GM12891 (cell line): ENCODE measurements at regions not wholly inside any gene's neighbourhood (a gene's known extent, or its start where the extent isn't known, plus 50 kb on each side); places are given as distances from the start of the nearest gene placed in this dataset.

Experiments used
- PAX5 ChIP-seq: IDR thresholded peaks from 2 replicates; pipeline ENCODE4 v1.6.1; 2011; ENCODE audit warnings: low read length, moderate library complexity, mild to moderate bottlenecking; ENCODE audit not compliant: insufficient read depth, severe bottlenecking
- POLR2A ChIP-seq: IDR thresholded peaks from 2 replicates; pipeline ENCODE4 v1.6.1; 2011; ENCODE audit warnings: low read depth, low read length, control low read depth
- POLR2AphosphoS5 ChIP-seq: IDR thresholded peaks from 2 replicates; pipeline ENCODE4 v1.6.1; 2011; ENCODE audit warnings: low read depth, low read length, control low read depth
- POU2F2 ChIP-seq: IDR thresholded peaks from 2 replicates; pipeline ENCODE4 v1.6.1; 2011; ENCODE audit warnings: low read depth, mild to moderate bottlenecking, control low read depth, low read length, moderate library complexity
- SPI1 ChIP-seq: IDR thresholded peaks from 2 replicates; pipeline ENCODE4 v1.6.1; 2011; ENCODE audit warnings: low read depth, low read length, control low read depth
- TAF1 ChIP-seq: IDR thresholded peaks from 2 replicates; pipeline ENCODE4 v1.6.1; 2011; ENCODE audit warnings: low read depth, low read length, control low read depth

DNA sequence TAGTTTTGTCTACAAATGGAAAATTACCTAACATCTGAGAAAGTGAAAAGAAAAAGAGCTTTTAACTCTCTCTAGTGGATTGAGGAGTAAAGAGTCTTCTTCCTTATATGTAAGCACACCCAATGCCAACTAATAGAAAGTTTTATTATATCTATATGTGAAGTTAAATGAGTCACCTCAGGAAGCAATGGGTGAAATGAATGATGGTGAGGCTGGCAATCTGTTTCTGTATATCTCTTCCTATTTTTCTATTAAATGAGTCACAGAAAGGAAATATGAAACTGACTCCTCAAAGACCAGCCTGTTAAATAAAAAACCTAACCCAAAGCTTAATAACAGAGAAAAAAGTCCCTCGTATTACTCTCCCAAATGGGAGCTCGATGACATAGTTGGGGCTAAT is 71.3 kb downstream of the OTOR start:
- TF ChIP-seq POLR2A (no peak), POLR2AphosphoS5 (no peak), TAF1 (no peak), PAX5 (no peak), SPI1 (no peak), POU2F2 (no peak)
